ENCODE measurements at regions not wholly inside any gene's neighbourhood (a gene's known extent, or its start where the extent isn't known, plus 50 kb on each side); places are given as distances from the start of the nearest gene placed in this dataset.

GRCh38 chr2:8552293-8552801 is 129.5 kb upstream of the ID2 start:
- no peak for DNase-seq (ENCODE audit: low read depth)
- H3K4me3 ChIP-seq (ENCODE audit: low read depth, low read length) = no peak overlapping the region

GRCh38 chr2:8553643-8554042 is 128.2 kb upstream of the ID2 start:
- H3K4me3 ChIP-seq (ENCODE audit: low read depth, low read length) = no peak overlapping the region
- DNase-seq (ENCODE audit: low read depth) = no peak
- TF ChIP-seq MYC (IDR thresholded peaks at IDR 0.05; ENCODE audit: low read depth, low read length) (no peak), POLR2A (IDR thresholded peaks at IDR 0.05; ENCODE audit: extremely low read depth, insufficient read length) (no peak), CTCF (IDR thresholded peaks at IDR 0.05; ENCODE audit: low read depth, low read length) (no peak), MAX (IDR thresholded peaks at IDR 0.05; ENCODE audit: low read depth, low read length) (no peak)

More at GRCh38 chr2:8552293-8552801, 129.5 kb upstream of the ID2 start:
- TF ChIP-seq MAX (IDR thresholded peaks at IDR 0.05; ENCODE audit: low read depth, low read length) (no peak), CTCF (IDR thresholded peaks at IDR 0.05; ENCODE audit: low read depth, low read length) (no peak), MYC (IDR thresholded peaks at IDR 0.05; ENCODE audit: low read depth, low read length) (no peak), POLR2A (IDR thresholded peaks at IDR 0.05; ENCODE audit: extremely low read depth, insufficient read length) (no peak)

GRCh38 chr2:8554296-8554806 is 127.5 kb upstream of the ID2 start:
- no peak overlapping the region for H3K4me3 ChIP-seq (ENCODE audit: low read depth, low read length)
- TF ChIP-seq MAX (IDR thresholded peaks at IDR 0.05; ENCODE audit: low read depth, low read length) = no peak
- no peak for TF ChIP-seq CTCF (IDR thresholded peaks at IDR 0.05; ENCODE audit: low read depth, low read length)
- no peak for TF ChIP-seq POLR2A (IDR thresholded peaks at IDR 0.05; ENCODE audit: extremely low read depth, insufficient read length)
- TF ChIP-seq MYC (IDR thresholded peaks at IDR 0.05; ENCODE audit: low read depth, low read length) = no peak
- DNase-seq (ENCODE audit: low read depth) = no peak

GRCh38 chr2:8555543-8555942 is 126.3 kb upstream of the ID2 start:
- no peak overlapping the region for H3K4me3 ChIP-seq (ENCODE audit: low read depth, low read length)
- TF ChIP-seq POLR2A (IDR thresholded peaks at IDR 0.05; ENCODE audit: extremely low read depth, insufficient read length) = no peak
- TF ChIP-seq MAX (IDR thresholded peaks at IDR 0.05; ENCODE audit: low read depth, low read length) = no peak
- no peak for TF ChIP-seq MYC (IDR thresholded peaks at IDR 0.05; ENCODE audit: low read depth, low read length)
- TF ChIP-seq CTCF (IDR thresholded peaks at IDR 0.05; ENCODE audit: low read depth, low read length) = no peak
- DNase-seq (ENCODE audit: low read depth) = no peak

GRCh38 chr2:8558096-8558495 is 123.8 kb upstream of the ID2 start:
- H3K4me3 ChIP-seq (ENCODE audit: low read depth, low read length) = no peak overlapping the region
- no peak for TF ChIP-seq MYC (IDR thresholded peaks at IDR 0.05; ENCODE audit: low read depth, low read length)
- no peak for TF ChIP-seq POLR2A (IDR thresholded peaks at IDR 0.05; ENCODE audit: extremely low read depth, insufficient read length)
- TF ChIP-seq CTCF (IDR thresholded peaks at IDR 0.05; ENCODE audit: low read depth, low read length) = no peak
- no peak for TF ChIP-seq MAX (IDR thresholded peaks at IDR 0.05; ENCODE audit: low read depth, low read length)
- no peak for DNase-seq (ENCODE audit: low read depth)

Measured in NB4 (cell line).